OCI-LY3 (cell line): ENCODE measurements at regions not wholly inside any gene's neighbourhood (a gene's known extent, or its start where the extent isn't known, plus 50 kb on each side); places are given as distances from the start of the nearest gene placed in this dataset.

Experiments used
- H2AFZ ChIP-seq: fragments of 200-600, 300-600 bp; shearing (Covaris generic); 2 replicates; pipeline ENCODE4 v1.6.0; 2014; ENCODE audit warnings: antibody characterized with exemption, low read depth, low read length
- H3K27ac ChIP-seq: fragments of 200-600, 300-600 bp; sonication (generic); 2 replicates; pipeline ENCODE4 v1.5.1; 2014; ENCODE audit warnings: mild to moderate bottlenecking, low read length, moderate library complexity, mixed read lengths
- H3K27me3 ChIP-seq: fragments of 200-600, 300-600 bp; sonication (generic); 2 replicates; pipeline ENCODE4 v1.6.1; 2014; ENCODE audit warnings: low read depth, low read length, mixed read lengths
- H3K36me3 ChIP-seq: fragments of 200-600, 300-600 bp; sonication (generic); replicated peaks from 2 replicates; pipeline ENCODE3; 2014; ENCODE audit warnings: low read depth, low read length, mixed read lengths
- H3K4me1 ChIP-seq: fragments of 300-600, 200-600 bp; sonication (generic); 2 replicates; pipeline ENCODE4 v1.6.1; 2014; ENCODE audit warnings: low read length, mixed read lengths
- H3K4me2 ChIP-seq: fragments of 200-600, 300-600 bp; sonication (generic); 2 replicates; pipeline ENCODE4 v1.6.1; 2014; ENCODE audit warnings: low read length, mixed read lengths
- H3K4me3 ChIP-seq: fragments of 300-600, 200-600 bp; sonication (generic); 2 replicates; pipeline ENCODE4 v1.5.1; 2014; ENCODE audit warnings: antibody characterized with exemption, mild to moderate bottlenecking, low read length, moderate library complexity
- H3K79me2 ChIP-seq: fragments of 300-600, 200-600 bp; shearing (Covaris generic); 2 replicates; pipeline ENCODE4 v1.6.1; 2014; ENCODE audit warnings: mild to moderate bottlenecking, low read length, mixed read lengths
- H3K9ac ChIP-seq: fragments of 300-600, 200-600 bp; shearing (Covaris generic); 2 replicates; pipeline ENCODE4 v1.6.0; 2014; ENCODE audit warnings: mild to moderate bottlenecking, low read length, moderate library complexity
- H3K9me3 ChIP-seq: fragments of 200-600, 300-600 bp; shearing (Covaris generic); 2 replicates; pipeline ENCODE4 v1.6.1; 2014; ENCODE audit warnings: low read length, mixed read lengths; ENCODE audit not compliant: insufficient read depth
- H4K20me1 ChIP-seq: fragments of 200-600, 300-600 bp; sonication (generic); 2 replicates; pipeline ENCODE4 v1.6.1; 2016; ENCODE audit warnings: low read length, mixed read lengths; ENCODE audit not compliant: insufficient read depth
- EZH2phosphoT487 ChIP-seq: fragments of 200-600 bp; shearing (Covaris generic); IDR thresholded peaks from 2 replicates; pipeline ENCODE4 v1.6.1; 2018; ENCODE audit warnings: antibody characterized with exemption, mixed run types, low read depth
- TF ChIP-seq, protein P1 (sequence below): fragments of 200-600, 300-600 bp; sonication (generic); IDR thresholded peaks from 2 replicates; pipeline ENCODE4 v1.5.1; 2014; ENCODE audit warnings: antibody characterized with exemption, low read length, low read depth

DNA sequence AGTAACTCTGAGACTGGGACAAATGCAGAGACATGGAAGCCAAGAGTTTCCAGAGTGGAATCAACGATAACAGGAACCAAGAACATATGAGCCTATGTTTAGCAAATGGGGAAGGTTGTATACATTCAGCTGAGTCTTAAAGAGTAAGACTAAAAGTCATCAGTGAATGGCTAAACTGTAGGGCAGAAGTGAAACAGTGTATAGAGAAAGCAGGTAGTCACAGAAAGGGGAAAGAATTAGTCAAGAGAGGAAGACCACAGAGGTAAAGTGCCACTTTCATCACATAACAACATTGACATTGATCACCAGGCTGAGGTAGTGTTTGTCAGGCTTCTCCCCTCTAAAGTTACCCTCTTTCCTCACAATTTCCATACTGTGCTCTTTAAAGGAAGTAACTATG lies 306.5 kb upstream of the SPTLC3 start:
- no peak overlapping the region for H2AFZ ChIP-seq
- peaks cover 8% of the 10 kb centered on the region for H3K4me1 ChIP-seq
- TF ChIP-seq EZH2phosphoT487, result no peak
- no peaks in the 10 kb centered on the region for H3K27me3 ChIP-seq
- 0 out of 2 replicates have a peak overlapping the region, but pooled peaks have one; percentile 20 for H3K4me2 ChIP-seq
- H4K20me1 ChIP-seq, result no peaks in the 10 kb centered on the region
- H3K4me3 ChIP-seq, result no peak overlapping the region
- no peaks in the 10 kb centered on the region for H3K9me3 ChIP-seq
- H3K79me2 ChIP-seq, result no peaks in the 10 kb centered on the region
- no peak overlapping the region for H3K27ac ChIP-seq
- H3K9ac ChIP-seq, result no peak overlapping the region
- no peaks in the 10 kb centered on the region for H3K36me3 ChIP-seq

DNA sequence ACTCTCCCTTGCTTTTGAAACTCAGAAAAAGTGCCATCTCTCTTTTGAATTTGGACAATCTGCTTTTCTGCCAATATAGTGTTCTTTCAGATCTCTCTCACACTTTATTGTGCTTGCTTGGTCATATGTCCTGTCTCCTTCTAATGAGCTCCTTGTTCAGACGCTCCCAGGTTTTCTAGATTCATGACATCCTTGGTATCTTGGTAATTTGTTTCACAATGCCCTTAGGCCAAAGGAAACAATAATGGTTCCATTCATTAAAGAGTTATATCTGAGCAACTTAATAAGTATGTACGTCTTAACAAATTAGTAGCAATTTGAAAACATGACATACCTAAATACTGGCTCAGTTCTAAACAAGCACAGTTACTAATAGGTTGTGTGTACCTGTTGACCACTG lies 293.4 kb upstream of the SPTLC3 start:
- no peak overlapping the region for H3K4me3 ChIP-seq
- H3K27me3 ChIP-seq, result no peaks in the 10 kb centered on the region
- no peak overlapping the region for H3K27ac ChIP-seq
- H3K36me3 ChIP-seq, result no peaks in the 10 kb centered on the region
- TF ChIP-seq EZH2phosphoT487, result no peak
- H3K9ac ChIP-seq, result no peak overlapping the region
- H3K4me1 ChIP-seq, result no peaks in the 10 kb centered on the region
- no peak overlapping the region for H3K4me2 ChIP-seq
- no peak overlapping the region for H2AFZ ChIP-seq
- no peaks in the 10 kb centered on the region for H3K79me2 ChIP-seq
- no peaks in the 10 kb centered on the region for H4K20me1 ChIP-seq
- H3K9me3 ChIP-seq, result no peaks in the 10 kb centered on the region

DNA sequence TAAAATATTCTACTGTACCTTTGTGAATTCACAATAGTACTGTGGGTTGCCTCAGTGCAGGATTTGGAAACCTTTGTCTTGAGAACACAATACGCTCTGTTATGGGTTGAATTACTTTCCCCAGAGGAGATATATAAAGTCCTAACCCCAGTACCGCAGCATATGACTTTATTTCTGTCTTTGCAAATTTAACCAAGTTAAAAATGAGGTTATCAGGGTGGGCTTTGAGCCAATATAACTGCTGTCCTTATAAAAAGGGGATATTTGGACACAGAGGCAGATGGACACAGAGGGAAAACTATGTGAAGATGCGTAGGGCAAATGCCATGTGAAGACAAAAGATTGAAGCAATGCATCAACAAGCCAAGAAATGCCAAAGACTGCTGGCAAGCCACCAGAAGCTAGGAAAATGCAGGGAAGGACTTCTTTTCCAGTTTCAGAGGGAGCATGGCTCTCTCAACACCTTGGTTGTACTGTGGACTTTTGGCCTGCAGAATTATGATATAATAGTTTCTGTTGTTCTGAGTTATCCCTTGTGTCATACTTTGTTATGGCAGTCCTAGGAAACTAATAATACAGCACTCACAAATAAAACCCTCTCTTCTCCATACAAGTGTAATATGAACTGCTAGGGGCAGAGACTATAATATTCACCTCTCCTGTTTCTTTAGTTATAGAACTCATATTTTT lies 292.6 kb upstream of the SPTLC3 start:
- H3K27me3 ChIP-seq, result no peaks in the 10 kb centered on the region
- no peak overlapping the region for H3K9ac ChIP-seq
- H3K4me3 ChIP-seq, result no peak overlapping the region
- no peaks in the 10 kb centered on the region for H3K9me3 ChIP-seq
- no peaks in the 10 kb centered on the region for H4K20me1 ChIP-seq
- H3K27ac ChIP-seq, result no peak overlapping the region
- no peak overlapping the region for H2AFZ ChIP-seq
- TF ChIP-seq, protein P1, sequence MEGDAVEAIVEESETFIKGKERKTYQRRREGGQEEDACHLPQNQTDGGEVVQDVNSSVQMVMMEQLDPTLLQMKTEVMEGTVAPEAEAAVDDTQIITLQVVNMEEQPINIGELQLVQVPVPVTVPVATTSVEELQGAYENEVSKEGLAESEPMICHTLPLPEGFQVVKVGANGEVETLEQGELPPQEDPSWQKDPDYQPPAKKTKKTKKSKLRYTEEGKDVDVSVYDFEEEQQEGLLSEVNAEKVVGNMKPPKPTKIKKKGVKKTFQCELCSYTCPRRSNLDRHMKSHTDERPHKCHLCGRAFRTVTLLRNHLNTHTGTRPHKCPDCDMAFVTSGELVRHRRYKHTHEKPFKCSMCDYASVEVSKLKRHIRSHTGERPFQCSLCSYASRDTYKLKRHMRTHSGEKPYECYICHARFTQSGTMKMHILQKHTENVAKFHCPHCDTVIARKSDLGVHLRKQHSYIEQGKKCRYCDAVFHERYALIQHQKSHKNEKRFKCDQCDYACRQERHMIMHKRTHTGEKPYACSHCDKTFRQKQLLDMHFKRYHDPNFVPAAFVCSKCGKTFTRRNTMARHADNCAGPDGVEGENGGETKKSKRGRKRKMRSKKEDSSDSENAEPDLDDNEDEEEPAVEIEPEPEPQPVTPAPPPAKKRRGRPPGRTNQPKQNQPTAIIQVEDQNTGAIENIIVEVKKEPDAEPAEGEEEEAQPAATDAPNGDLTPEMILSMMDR, result no peak
- no peak for TF ChIP-seq EZH2phosphoT487
- H3K4me2 ChIP-seq, result no peak overlapping the region
- no peaks in the 10 kb centered on the region for H3K36me3 ChIP-seq
- H3K4me1 ChIP-seq, result no peaks in the 10 kb centered on the region
- H3K79me2 ChIP-seq, result no peaks in the 10 kb centered on the region

DNA sequence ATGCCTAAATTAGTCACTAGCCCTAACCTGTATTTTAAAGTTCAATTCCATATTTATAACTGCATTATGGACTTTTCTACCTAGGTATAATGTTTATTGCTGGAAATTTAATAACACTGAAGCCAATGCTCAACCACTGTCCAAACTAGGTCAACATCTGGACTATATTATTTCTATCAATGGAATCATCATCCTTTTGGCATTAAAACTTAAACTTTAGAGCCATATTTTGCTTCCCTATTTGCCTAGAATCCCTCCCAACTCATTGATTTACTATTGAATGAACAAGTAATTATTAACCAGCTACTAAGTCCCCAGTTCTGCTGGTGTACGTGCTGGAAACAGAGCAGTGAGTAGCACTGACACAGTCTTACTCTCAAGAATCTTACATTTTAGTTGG lies 291.7 kb upstream of the SPTLC3 start:
- Histone ChIP-seq H3K4me3 (no peak overlapping the region), H3K4me2 (no peak overlapping the region), H3K4me1 (no peaks in the 10 kb centered on the region), H3K27me3 (no peaks in the 10 kb centered on the region), H2AFZ (no peak overlapping the region), H3K9me3 (no peaks in the 10 kb centered on the region), H4K20me1 (no peaks in the 10 kb centered on the region), H3K27ac (no peak overlapping the region), H3K79me2 (no peaks in the 10 kb centered on the region), H3K36me3 (no peaks in the 10 kb centered on the region), H3K9ac (no peak overlapping the region)
- no peak for TF ChIP-seq EZH2phosphoT487
- TF ChIP-seq, protein P1, result no peak

DNA sequence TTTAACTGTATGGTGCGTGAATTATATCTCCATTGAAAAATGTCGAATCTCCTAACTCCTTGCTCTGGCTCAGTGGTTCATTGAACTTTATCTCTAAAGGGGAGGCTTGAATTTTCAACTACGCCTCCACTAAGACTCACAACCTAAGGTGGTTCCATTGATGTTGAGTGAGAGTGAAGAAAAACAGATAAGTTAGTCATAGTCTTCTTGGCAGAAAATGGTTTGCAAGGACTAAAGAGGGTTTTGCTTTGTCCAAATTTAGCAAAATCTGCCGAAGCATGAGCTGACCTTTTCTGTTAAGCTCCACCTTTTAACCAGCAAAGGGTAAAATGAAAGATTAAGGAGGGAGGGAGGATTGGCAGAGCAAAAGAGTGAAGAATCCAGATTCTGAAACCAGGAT lies 290.2 kb upstream of the SPTLC3 start:
- no peak overlapping the region for H3K4me3 ChIP-seq
- TF ChIP-seq, protein P1, result no peak
- no peak for TF ChIP-seq EZH2phosphoT487
- H3K27ac ChIP-seq, result no peak overlapping the region

More for the DNA sequence above, 290.2 kb upstream of the SPTLC3 start:
- Histone ChIP-seq H4K20me1 (no peaks in the 10 kb centered on the region), H2AFZ (no peak overlapping the region), H3K9me3 (no peaks in the 10 kb centered on the region), H3K4me1 (no peaks in the 10 kb centered on the region), H3K79me2 (no peaks in the 10 kb centered on the region), H3K9ac (no peak overlapping the region), H3K36me3 (no peaks in the 10 kb centered on the region), H3K4me2 (no peak overlapping the region), H3K27me3 (no peaks in the 10 kb centered on the region)
